HCT116 (cell line): ENCODE measurements at regions not wholly inside any gene's neighbourhood (a gene's known extent, or its start where the extent isn't known, plus 50 kb on each side); places are given as distances from the start of the nearest gene placed in this dataset.

ENCODE experiments used
- EGR1 ChIP-seq: IDR thresholded peaks from 2 replicates; pipeline ENCODE4 v1.6.1; 2012; ENCODE audit warnings: low read depth
- EZH2 ChIP-seq: fragments of 200-600 bp; sonication (generic); IDR thresholded peaks from 2 replicates; pipeline ENCODE4 v1.6.1; 2017; ENCODE audit warnings: antibody characterized with exemption, mixed run types
- EZH2phosphoT487 ChIP-seq: fragments of 200-600 bp; IDR thresholded peaks from 2 replicates; pipeline ENCODE4 v1.6.1; 2018; ENCODE audit warnings: antibody characterized with exemption, borderline replicate concordance
- FOSL1 ChIP-seq: IDR thresholded peaks from 2 replicates; pipeline ENCODE4 v1.6.1; 2012; ENCODE audit warnings: low read depth
- MAX ChIP-seq: IDR thresholded peaks from 2 replicates; pipeline ENCODE4 v1.6.1; 2012
- POLR2A ChIP-seq: IDR thresholded peaks from 2 replicates; pipeline ENCODE4 v1.7.0; 2011; ENCODE audit warnings: borderline replicate concordance; ENCODE audit not compliant: insufficient read depth, insufficient read length; ENCODE audit errors: extremely low read depth
- POLR2AphosphoS5 ChIP-seq: IDR thresholded peaks from 2 replicates; pipeline ENCODE4 v1.6.1; 2011; ENCODE audit warnings: mild to moderate bottlenecking, low read depth, low read length, moderate library complexity
- RAD21 ChIP-seq: IDR thresholded peaks from 2 replicates; pipeline ENCODE4 v1.6.1; 2012; ENCODE audit warnings: low read depth, mild to moderate bottlenecking
- SP1 ChIP-seq: IDR thresholded peaks from 2 replicates; pipeline ENCODE4 v1.6.1; 2012; ENCODE audit warnings: low read depth
- TCF7L2 ChIP-seq: IDR thresholded peaks from 2 replicates; pipeline ENCODE4 v1.7.0; 2011; ENCODE audit warnings: borderline replicate concordance, inconsistent platforms; ENCODE audit not compliant: insufficient read depth, insufficient read length; ENCODE audit errors: extremely low read depth
- YY1 ChIP-seq: IDR thresholded peaks from 2 replicates; pipeline ENCODE4 v1.6.1; 2011; ENCODE audit warnings: low read length, low read depth, moderate library complexity, mild to moderate bottlenecking; ENCODE audit not compliant: insufficient replicate concordance; ENCODE audit errors: extremely low read depth
- ZFX ChIP-seq: fragments of 450-650 bp; IDR thresholded peaks from 2 replicates; pipeline ENCODE4 v1.6.1; 2017
- ZNF274 ChIP-seq: fragments of 200-500 bp; sonication (Bioruptor generic); IDR thresholded peaks from 2 replicates; pipeline ENCODE4 v1.6.1; 2014; ENCODE audit warnings: mild to moderate bottlenecking, low read depth, low read length, inconsistent platforms
- TF ChIP-seq, protein P1 (sequence below), 3 experiments: fragments of 200-600 bp in 1 of 3; sonication (generic) in 1 of 3; IDR thresholded peaks in 2 of 3; conservative IDR thresholded peaks in 1 of 3; 2 replicates each; pipeline ENCODE4 v1.5.1; 2012 to 2017; ENCODE audit warnings: low read depth in 2 of 3, low read length in 2 of 3, antibody characterized with exemption in 1 of 3, borderline replicate concordance in 1 of 3, control low read depth in 1 of 3, mild to moderate bottlenecking in 1 of 3, mixed read lengths in 1 of 3, mixed run types in 1 of 3, moderate library complexity in 1 of 3; ENCODE audit not compliant: insufficient read depth in 1 of 3

DNA sequence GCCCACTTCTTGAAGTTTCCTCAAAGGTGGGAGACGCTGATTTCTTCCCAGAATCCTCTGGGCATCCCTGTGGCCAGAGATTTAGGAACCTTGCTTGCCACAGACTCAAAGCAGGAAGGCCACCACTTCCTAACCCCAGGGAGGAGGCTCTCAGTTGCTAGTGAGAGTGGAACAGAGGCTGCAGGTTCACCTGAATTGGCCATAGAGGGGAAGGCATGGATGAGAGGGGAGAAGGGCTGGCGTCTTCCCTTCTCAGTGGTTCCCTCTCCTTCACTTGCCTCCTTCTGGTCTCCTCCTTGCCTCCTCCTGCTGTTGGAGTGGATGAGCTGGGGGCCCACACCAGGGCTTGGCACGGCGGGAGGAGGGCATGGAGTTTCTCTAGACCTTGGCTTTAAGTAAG lies 185.7 kb downstream of the ADAMTS15 start:
- TF ChIP-seq ZNF274 (no peak), TCF7L2 (no peak), ZFX (no peak), EZH2phosphoT487 (no peak), MAX (no peak), EZH2 (no peak), SP1 (no peak), EGR1 (no peak), RAD21 (no peak), FOSL1 (no peak), POLR2A (no peak), POLR2AphosphoS5 (no peak), YY1 (no peak)
- TF ChIP-seq, protein P1, sequence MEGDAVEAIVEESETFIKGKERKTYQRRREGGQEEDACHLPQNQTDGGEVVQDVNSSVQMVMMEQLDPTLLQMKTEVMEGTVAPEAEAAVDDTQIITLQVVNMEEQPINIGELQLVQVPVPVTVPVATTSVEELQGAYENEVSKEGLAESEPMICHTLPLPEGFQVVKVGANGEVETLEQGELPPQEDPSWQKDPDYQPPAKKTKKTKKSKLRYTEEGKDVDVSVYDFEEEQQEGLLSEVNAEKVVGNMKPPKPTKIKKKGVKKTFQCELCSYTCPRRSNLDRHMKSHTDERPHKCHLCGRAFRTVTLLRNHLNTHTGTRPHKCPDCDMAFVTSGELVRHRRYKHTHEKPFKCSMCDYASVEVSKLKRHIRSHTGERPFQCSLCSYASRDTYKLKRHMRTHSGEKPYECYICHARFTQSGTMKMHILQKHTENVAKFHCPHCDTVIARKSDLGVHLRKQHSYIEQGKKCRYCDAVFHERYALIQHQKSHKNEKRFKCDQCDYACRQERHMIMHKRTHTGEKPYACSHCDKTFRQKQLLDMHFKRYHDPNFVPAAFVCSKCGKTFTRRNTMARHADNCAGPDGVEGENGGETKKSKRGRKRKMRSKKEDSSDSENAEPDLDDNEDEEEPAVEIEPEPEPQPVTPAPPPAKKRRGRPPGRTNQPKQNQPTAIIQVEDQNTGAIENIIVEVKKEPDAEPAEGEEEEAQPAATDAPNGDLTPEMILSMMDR (IDR thresholded peaks at IDR 0.05 in 2 of 3, conservative IDR thresholded peaks at IDR 0.05 in 1 of 3; ENCODE audit: borderline replicate concordance in 1 of 3, insufficient read depth in 1 of 3, low read depth in 2 of 3, low read length in 2 of 3) = no peak
